IMR-90 (cell line): ENCODE measurements at regions not wholly inside any gene's neighbourhood (a gene's known extent, or its start where the extent isn't known, plus 50 kb on each side); places are given as distances from the start of the nearest gene placed in this dataset.
"Not testable (repeated sequence)": the region's sequence is repeated elsewhere in the genome, so short reads cannot be mapped to it uniquely, and the experiment has no call there.

Experiments
- ATAC-seq: fragments of 200-7000 bp; cut with Tn5 transposase; 2 replicates; pipeline ENCODE4 v1.9.1; 2020; ENCODE audit warnings: low read depth, mild to moderate bottlenecking, moderate library complexity
- BruUV-seq: library from RNA; stranded (reverse); fragments of 400-500 nt; replicated peaks from 2 replicates; lab custom pipeline; 2021; lab: Mats Ljungman, UMichigan
- CTCF ChIA-PET: fragments of 300-600 bp; formaldehyde crosslinking; extraction: SDS; loops from one replicate; lab custom pipeline; 2021; ENCODE audit warnings: antibody characterized with exemption; lab: Yijun Ruan, JAX
- POLR2A ChIA-PET: fragments of 300-600 bp; sonication (Branson Sonifier 250); formaldehyde crosslinking; loops from one replicate; lab custom pipeline; 2022; ENCODE audit warnings: antibody characterized with exemption; ENCODE audit not compliant: unreplicated experiment; lab: Charles Lee
- DNase-seq: peaks from one replicate; pipeline ENCODE4 v3.0.0; 2013
- H2AFZ ChIP-seq: replicated peaks from 2 replicates; pipeline ENCODE3; 2013; ENCODE audit warnings: low read length, mild to moderate bottlenecking; ENCODE audit not compliant: poor library complexity
- H2AK5ac ChIP-seq: 2 replicates; pipeline ENCODE4 v1.6.1; 2013; ENCODE audit warnings: low read depth, low read length, inconsistent platforms
- H2AK9ac ChIP-seq: replicated peaks from 2 replicates; pipeline ENCODE3; 2013; ENCODE audit warnings: mild to moderate bottlenecking, low read depth, low read length, moderate library complexity; ENCODE audit not compliant: poor library complexity
- H2BK120ac ChIP-seq: 2 replicates; pipeline ENCODE4 v1.6.1; 2013; ENCODE audit warnings: low read depth, low read length, inconsistent platforms
- H2BK15ac ChIP-seq: 3 replicates; pipeline ENCODE4 v1.6.1; 2013; ENCODE audit warnings: low read depth, low read length, inconsistent platforms
- H2BK20ac ChIP-seq: 2 replicates; pipeline ENCODE4 v1.6.1; 2013; ENCODE audit warnings: low read depth, mild to moderate bottlenecking, inconsistent platforms, low read length, moderate library complexity
- H2BK5ac ChIP-seq: 2 replicates; pipeline ENCODE4 v1.6.1; 2013; ENCODE audit warnings: mild to moderate bottlenecking, low read depth, low read length, inconsistent platforms; ENCODE audit not compliant: poor library complexity, severe bottlenecking
- H3K14ac ChIP-seq: replicated peaks from 2 replicates; pipeline ENCODE4 v1.6.1; 2013; ENCODE audit warnings: low read depth, low read length, inconsistent platforms
- H3K18ac ChIP-seq: 2 replicates; pipeline ENCODE4 v1.6.1; 2013; ENCODE audit warnings: low read depth, low read length, control low read depth
- H3K23ac ChIP-seq: 2 replicates; pipeline ENCODE4 v1.6.1; 2013; ENCODE audit warnings: low read depth, low read length, inconsistent platforms
- H3K27ac ChIP-seq: 2 replicates; pipeline ENCODE4 v1.5.1; 2013; ENCODE audit warnings: mild to moderate bottlenecking, control low read depth, low read length; ENCODE audit not compliant: insufficient read depth
- H3K27me3 ChIP-seq: 2 replicates; pipeline ENCODE4 v1.6.1; 2013; ENCODE audit warnings: low read length; ENCODE audit not compliant: control insufficient read depth, insufficient read depth
- H3K36me3 ChIP-seq: 2 replicates; pipeline ENCODE4 v1.6.1; 2013; ENCODE audit warnings: low read length, mixed read lengths; ENCODE audit not compliant: control insufficient read depth, insufficient read depth
- H3K4ac ChIP-seq: 2 replicates; pipeline ENCODE4 v1.6.1; 2013; ENCODE audit warnings: low read depth, low read length, inconsistent platforms
- H3K4me1 ChIP-seq: 2 replicates; pipeline ENCODE4 v1.6.1; 2013; ENCODE audit warnings: low read length, mixed read lengths; ENCODE audit not compliant: control insufficient read depth, insufficient read depth
- H3K4me2 ChIP-seq: 2 replicates; pipeline ENCODE4 v1.6.1; 2013; ENCODE audit warnings: low read depth, mild to moderate bottlenecking, control low read depth, low read length, moderate library complexity
- H3K4me3 ChIP-seq: 2 replicates; pipeline ENCODE4 v1.5.1; 2013; ENCODE audit warnings: low read depth, mild to moderate bottlenecking, control low read depth, low read length, moderate library complexity; ENCODE audit not compliant: insufficient read depth
- H3K56ac ChIP-seq: 2 replicates; pipeline ENCODE4 v1.6.1; 2013; ENCODE audit warnings: low read length, inconsistent platforms; ENCODE audit not compliant: insufficient read depth; ENCODE audit errors: extremely low read depth
- H3K79me1 ChIP-seq, 2 experiments: 2 replicates each; pipeline ENCODE4 v1.6.1; 2013; ENCODE audit warnings: low read length in 2 of 2, inconsistent platforms in 1 of 2, low read depth in 1 of 2
- H3K9ac ChIP-seq: 2 replicates; pipeline ENCODE4 v1.6.1; 2013; ENCODE audit warnings: low read depth, low read length, control low read depth
- H3K9me1 ChIP-seq: 2 replicates; pipeline ENCODE4 v1.6.1; 2013; ENCODE audit warnings: low read length, inconsistent platforms; ENCODE audit not compliant: insufficient read depth
- H3K9me3 ChIP-seq: 2 replicates; pipeline ENCODE4 v1.6.1; 2013; ENCODE audit warnings: low read length; ENCODE audit not compliant: control insufficient read depth, insufficient read depth
- H4K20me1 ChIP-seq: 2 replicates; pipeline ENCODE4 v1.6.1; 2013; ENCODE audit warnings: low read length, inconsistent platforms; ENCODE audit not compliant: insufficient read depth
- H4K5ac ChIP-seq: 2 replicates; pipeline ENCODE4 v1.6.1; 2013; ENCODE audit warnings: mild to moderate bottlenecking, low read depth, low read length, control low read depth
- H4K8ac ChIP-seq, 2 experiments: 2 replicates each; pipeline ENCODE4 v1.6.1; 2013; ENCODE audit warnings: low read depth in 2 of 2, low read length in 2 of 2, control low read depth in 1 of 2, inconsistent platforms in 1 of 2
- H4K91ac ChIP-seq: 2 replicates; pipeline ENCODE4 v1.6.1; 2013; ENCODE audit warnings: low read depth, low read length, inconsistent platforms; ENCODE audit not compliant: insufficient read depth
- BHLHE40 ChIP-seq: fragments of 150-350 bp; IDR thresholded peaks from 2 replicates; pipeline ENCODE4 v1.6.1; 2016; ENCODE audit warnings: mild to moderate bottlenecking, low read depth, low read length
- CTCF ChIP-seq: conservative IDR thresholded peaks from 2 replicates; pipeline ENCODE4 v1.5.1; 2012; ENCODE audit warnings: mild to moderate bottlenecking, low read depth, low read length, improper control_type of control experiment
- FOS ChIP-seq: fragments of 150-350 bp; IDR thresholded peaks from 2 replicates; pipeline ENCODE4 v1.6.1; 2016; ENCODE audit warnings: low read depth, low read length
- MAZ ChIP-seq: IDR thresholded peaks from 2 replicates; pipeline ENCODE4 v1.6.1; 2012; ENCODE audit warnings: low read depth, mild to moderate bottlenecking, low read length, improper control_type of control experiment, moderate library complexity, borderline replicate concordance
- MXI1 ChIP-seq: IDR thresholded peaks from 2 replicates; pipeline ENCODE4 v1.6.1; 2012; ENCODE audit warnings: low read depth, mild to moderate bottlenecking, low read length, moderate library complexity, borderline replicate concordance
- SMC3 ChIP-seq: fragments of 150-350 bp; IDR thresholded peaks from 2 replicates; pipeline ENCODE4 v1.6.1; 2016; ENCODE audit warnings: low read depth, mild to moderate bottlenecking, antibody characterized with exemption, low read length, moderate library complexity
- WGBS, 2 experiments: methylation state at CpG; one replicate each; pipeline versions ENCODE4 v1.1.5 to v1.1.7; 2013; ENCODE audit warnings: missing lambda C conversion rate in 2 of 2; ENCODE audit not compliant: insufficient read length in 1 of 2; ENCODE audit errors: extremely low coverage in 2 of 2; 5-methylcytosine and 5-hydroxymethylcytosine counted together
- dilution Hi-C: fragments of 300-500 bp; cut with HindIII; formaldehyde crosslinking; loops from one replicate; pipeline ENCODE4 v1.14.3; 2018; ENCODE audit warnings: low sequenced_read_pairs; ENCODE audit not compliant: unreplicated experiment
- in situ Hi-C: fragments of 300-500 bp; cut with MboI; formaldehyde crosslinking; loops from 3 replicates; pipeline ENCODE4 v1.14.3; 2019; ENCODE audit warnings: low sequenced_read_pairs, inconsistent platforms, mixed read lengths
- intact Hi-C: fragments of 100-400 bp; cut with micrococcal nuclease; formaldehyde crosslinking; loops from 2 replicates; pipeline ENCODE4 v1.10.0; 2022

- WGBS, 2 experiments, result 9% methylated on average over 5 of the region's 39 CpGs; no CpG with 5 or more reads in 1 of the 2 experiments
- H3K18ac ChIP-seq, result no peak overlapping the region
- DNase-seq (no peak), ATAC-seq (no peak)
- no peaks in the 10 kb centered on the region for H3K79me1 ChIP-seq
- H3K23ac ChIP-seq, result no peak overlapping the region
- no peak overlapping the region for H2BK120ac ChIP-seq
- no peak overlapping the region for H2AK9ac ChIP-seq
- H3K36me3 ChIP-seq, result no peaks in the 10 kb centered on the region
- intact Hi-C loops (no loop called here), dilution Hi-C loops (no loop called here), in situ Hi-C loops (no loop called here)
- no peak overlapping the region for H4K8ac ChIP-seq
- CTCF ChIA-PET, result no interaction called here
- H3K4me1 ChIP-seq, result no peaks in the 10 kb centered on the region
- no peak overlapping the region for H2BK20ac ChIP-seq
- H2BK15ac ChIP-seq, result no peak overlapping the region
- H3K4me3 ChIP-seq, result no peak overlapping the region
- BruUV-seq, result no TSS peak
- H4K5ac ChIP-seq, result no peak overlapping the region
- no peak overlapping the region for H4K91ac ChIP-seq
- TF ChIP-seq CTCF, result no peak
- TF ChIP-seq MAZ, result no peak
- no peak for TF ChIP-seq BHLHE40
- no peak for TF ChIP-seq FOS
- TF ChIP-seq MXI1, result no peak
- TF ChIP-seq SMC3, result no peak
- H2AFZ ChIP-seq, result no peak overlapping the region
- no peak overlapping the region for H3K4me2 ChIP-seq
- no peak overlapping the region for H2AK5ac ChIP-seq
- no peaks in the 10 kb centered on the region for H4K20me1 ChIP-seq
- POLR2A ChIA-PET, result no interaction called here
- H3K4ac ChIP-seq, result no peak overlapping the region
- H2BK5ac ChIP-seq, result no peak overlapping the region
- H3K14ac ChIP-seq, result no peak overlapping the region
- no peaks in the 10 kb centered on the region for H3K27me3 ChIP-seq
- no peak overlapping the region for H3K56ac ChIP-seq
- H3K9me3 ChIP-seq, result peaks cover 34% of the 10 kb centered on the region
- H3K27ac ChIP-seq, result no peak overlapping the region
- no peaks in the 10 kb centered on the region for H3K9me1 ChIP-seq
- no peak overlapping the region for H3K9ac ChIP-seq
These were observed 110.7 kb upstream of the PPP2R3B start for GRCh38 chrX:497186-498014.

GRCh38 chrX:498901-499300 lies 112.2 kb upstream of the PPP2R3B start:
- H4K5ac ChIP-seq, H3K4me3 ChIP-seq, H3K79me1 ChIP-seq, H3K4me2 ChIP-seq, H3K18ac ChIP-seq, H3K4ac ChIP-seq, H2BK20ac ChIP-seq, H4K91ac ChIP-seq, H3K9me1 ChIP-seq, in situ Hi-C loops, H2AK5ac ChIP-seq, H3K23ac ChIP-seq, H3K56ac ChIP-seq, H2AFZ ChIP-seq, H2BK5ac ChIP-seq, CTCF ChIA-PET, H3K36me3 ChIP-seq, H3K9ac ChIP-seq, H3K4me1 ChIP-seq, H2BK120ac ChIP-seq, H3K27ac ChIP-seq, H3K27me3 ChIP-seq, H2BK15ac ChIP-seq, ATAC-seq, POLR2A ChIA-PET, H4K8ac ChIP-seq, H4K20me1 ChIP-seq, H3K14ac ChIP-seq, BruUV-seq, intact Hi-C loops, DNase-seq, dilution Hi-C loops, H2AK9ac ChIP-seq: not testable (repeated sequence)
- peaks cover 29% of the 10 kb centered on the region for H3K9me3 ChIP-seq
- WGBS, 2 experiments, result 28% methylated on average over 7 of the region's 12 CpGs; no CpG with 5 or more reads in 1 of the 2 experiments
